GM12878 (cell line): ENCODE measurements at regions not wholly inside any gene's neighbourhood (a gene's known extent, or its start where the extent isn't known, plus 50 kb on each side); places are given as distances from the start of the nearest gene placed in this dataset.

Source experiments
- ASH2L ChIP-seq: fragments of 300-600, 200-600 bp; sonication (generic); IDR thresholded peaks from 2 replicates; pipeline ENCODE4 v1.6.1; 2017; ENCODE audit warnings: low read depth, mild to moderate bottlenecking, borderline replicate concordance
- CREB1 ChIP-seq: IDR thresholded peaks from 2 replicates; pipeline ENCODE4 v1.6.1; 2012; ENCODE audit warnings: low read depth, mild to moderate bottlenecking, inconsistent platforms
- EP300 ChIP-seq, 2 experiments: fragments of 150-350 bp in 1 of 2; IDR thresholded peaks; 2 replicates each; pipeline ENCODE4 v1.6.1; 2011 to 2012; ENCODE audit warnings: low read depth in 2 of 2, low read length in 2 of 2, borderline replicate concordance in 1 of 2, improper control_type of control experiment in 1 of 2, inconsistent platforms in 1 of 2; ENCODE audit not compliant: control insufficient read depth in 1 of 2
- FOS ChIP-seq: IDR thresholded peaks from 3 replicates; pipeline ENCODE4 v1.6.1; 2011; ENCODE audit warnings: borderline replicate concordance; ENCODE audit not compliant: insufficient read length; ENCODE audit errors: extremely low read depth
- IKZF1 ChIP-seq: fragments of 450-650 bp; conservative IDR thresholded peaks from 2 replicates; pipeline ENCODE4 v1.6.1; 2017; ENCODE audit warnings: antibody characterized with exemption, mild to moderate bottlenecking
- RCOR1 ChIP-seq: conservative IDR thresholded peaks from 2 replicates; pipeline ENCODE4 v1.6.1; 2012; ENCODE audit warnings: low read depth, low read length, improper control_type of control experiment
- ZNF24 ChIP-seq: fragments of 450-650 bp; IDR thresholded peaks from 2 replicates; pipeline ENCODE4 v1.6.1; 2017; ENCODE audit warnings: antibody characterized with exemption, mild to moderate bottlenecking
- TF ChIP-seq, protein P1 (sequence below), 3 experiments: IDR thresholded peaks in 2 of 3; conservative IDR thresholded peaks in 1 of 3; 2 replicates each; pipeline ENCODE4 v1.5.1; 2011; ENCODE audit warnings: low read depth in 3 of 3, low read length in 3 of 3, mild to moderate bottlenecking in 3 of 3, control low read depth in 2 of 3, moderate library complexity in 2 of 3, inconsistent platforms in 1 of 3, mixed read lengths in 1 of 3; ENCODE audit not compliant: control insufficient read depth in 2 of 3, insufficient read depth in 1 of 3; ENCODE audit errors: extremely low read depth in 1 of 3
- TF ChIP-seq, protein P2 (sequence below): IDR thresholded peaks from 2 replicates; pipeline ENCODE4 v1.6.1; 2011; ENCODE audit warnings: low read depth, low read length, improper control_type of control experiment, borderline replicate concordance
- TF ChIP-seq, protein P3 (sequence below): IDR thresholded peaks from 2 replicates; pipeline ENCODE4 v1.6.1; 2012; ENCODE audit warnings: low read depth, low read length, improper control_type of control experiment

DNA sequence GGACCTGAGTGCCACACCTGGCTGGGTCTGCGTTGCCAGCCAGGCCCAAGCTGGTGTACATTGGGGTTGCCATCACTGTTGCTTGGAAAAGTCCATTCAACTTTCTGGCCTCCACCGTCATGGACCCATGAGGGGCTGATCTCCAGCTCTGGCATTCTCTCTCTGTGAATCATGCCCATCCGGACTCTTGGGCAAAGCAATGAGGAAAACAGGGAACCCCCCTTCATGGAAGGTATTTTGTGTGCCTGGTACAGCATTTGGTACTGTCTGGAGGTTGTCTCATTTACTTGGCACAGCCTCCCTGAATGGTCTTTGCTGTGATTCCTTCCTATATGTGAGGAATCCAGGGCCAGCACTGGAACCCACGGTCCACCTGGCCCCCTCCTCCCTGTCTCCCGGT is 99.4 kb downstream of the FOXD2 start:
- TF ChIP-seq, protein P1, sequence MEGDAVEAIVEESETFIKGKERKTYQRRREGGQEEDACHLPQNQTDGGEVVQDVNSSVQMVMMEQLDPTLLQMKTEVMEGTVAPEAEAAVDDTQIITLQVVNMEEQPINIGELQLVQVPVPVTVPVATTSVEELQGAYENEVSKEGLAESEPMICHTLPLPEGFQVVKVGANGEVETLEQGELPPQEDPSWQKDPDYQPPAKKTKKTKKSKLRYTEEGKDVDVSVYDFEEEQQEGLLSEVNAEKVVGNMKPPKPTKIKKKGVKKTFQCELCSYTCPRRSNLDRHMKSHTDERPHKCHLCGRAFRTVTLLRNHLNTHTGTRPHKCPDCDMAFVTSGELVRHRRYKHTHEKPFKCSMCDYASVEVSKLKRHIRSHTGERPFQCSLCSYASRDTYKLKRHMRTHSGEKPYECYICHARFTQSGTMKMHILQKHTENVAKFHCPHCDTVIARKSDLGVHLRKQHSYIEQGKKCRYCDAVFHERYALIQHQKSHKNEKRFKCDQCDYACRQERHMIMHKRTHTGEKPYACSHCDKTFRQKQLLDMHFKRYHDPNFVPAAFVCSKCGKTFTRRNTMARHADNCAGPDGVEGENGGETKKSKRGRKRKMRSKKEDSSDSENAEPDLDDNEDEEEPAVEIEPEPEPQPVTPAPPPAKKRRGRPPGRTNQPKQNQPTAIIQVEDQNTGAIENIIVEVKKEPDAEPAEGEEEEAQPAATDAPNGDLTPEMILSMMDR (IDR thresholded peaks at IDR 0.05 in 2 of 3, conservative IDR thresholded peaks at IDR 0.05 in 1 of 3; ENCODE audit: control insufficient read depth in 2 of 3, extremely low read depth in 1 of 3, insufficient read depth in 1 of 3, low read depth in 3 of 3, low read length in 3 of 3) = no peak
- TF ChIP-seq CREB1 (no peak), EP300 (IDR thresholded peaks at IDR 0.05; ENCODE audit: borderline replicate concordance in 1 of 2, control insufficient read depth in 1 of 2, low read depth in 2 of 2, low read length in 2 of 2) (no peak), FOS (no peak), RCOR1 (no peak), ZNF24 (no peak), ASH2L (no peak), IKZF1 (no peak)
- TF ChIP-seq, protein P2, sequence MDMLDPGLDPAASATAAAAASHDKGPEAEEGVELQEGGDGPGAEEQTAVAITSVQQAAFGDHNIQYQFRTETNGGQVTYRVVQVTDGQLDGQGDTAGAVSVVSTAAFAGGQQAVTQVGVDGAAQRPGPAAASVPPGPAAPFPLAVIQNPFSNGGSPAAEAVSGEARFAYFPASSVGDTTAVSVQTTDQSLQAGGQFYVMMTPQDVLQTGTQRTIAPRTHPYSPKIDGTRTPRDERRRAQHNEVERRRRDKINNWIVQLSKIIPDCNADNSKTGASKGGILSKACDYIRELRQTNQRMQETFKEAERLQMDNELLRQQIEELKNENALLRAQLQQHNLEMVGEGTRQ = no peak
- TF ChIP-seq, protein P3, sequence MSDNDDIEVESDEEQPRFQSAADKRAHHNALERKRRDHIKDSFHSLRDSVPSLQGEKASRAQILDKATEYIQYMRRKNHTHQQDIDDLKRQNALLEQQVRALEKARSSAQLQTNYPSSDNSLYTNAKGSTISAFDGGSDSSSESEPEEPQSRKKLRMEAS = no peak
